Amniotic epithelial cell (primary cell): ENCODE measurements at regions not wholly inside any gene's neighbourhood (a gene's known extent, or its start where the extent isn't known, plus 50 kb on each side); places are given as distances from the start of the nearest gene placed in this dataset.

Experiments
- DNase-seq: peaks from one replicate; pipeline ENCODE4 v3.0.0-alpha.2; 2010; ENCODE audit warnings: low read depth

DNA sequence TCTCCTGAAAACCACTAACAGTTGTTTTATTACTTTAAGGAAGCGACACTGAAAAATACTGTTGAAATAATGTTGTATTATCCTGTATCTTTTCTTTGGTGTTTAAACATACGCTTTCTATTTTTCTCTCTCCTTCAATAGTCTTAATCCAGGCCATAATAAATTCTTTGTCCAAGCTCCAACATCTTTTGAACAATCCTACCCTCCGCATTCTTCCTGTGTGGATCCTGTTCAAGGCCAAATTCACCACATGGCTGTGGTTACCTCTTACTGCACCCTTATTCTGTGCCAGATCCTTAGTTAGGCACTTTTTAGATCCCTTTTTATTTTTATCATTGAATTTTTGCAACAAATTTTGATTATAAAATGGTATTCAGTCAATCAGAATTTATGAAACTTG lies 1691.5 kb downstream of the MAT2B start:
- DNase-seq = peak; percentile 17

DNA sequence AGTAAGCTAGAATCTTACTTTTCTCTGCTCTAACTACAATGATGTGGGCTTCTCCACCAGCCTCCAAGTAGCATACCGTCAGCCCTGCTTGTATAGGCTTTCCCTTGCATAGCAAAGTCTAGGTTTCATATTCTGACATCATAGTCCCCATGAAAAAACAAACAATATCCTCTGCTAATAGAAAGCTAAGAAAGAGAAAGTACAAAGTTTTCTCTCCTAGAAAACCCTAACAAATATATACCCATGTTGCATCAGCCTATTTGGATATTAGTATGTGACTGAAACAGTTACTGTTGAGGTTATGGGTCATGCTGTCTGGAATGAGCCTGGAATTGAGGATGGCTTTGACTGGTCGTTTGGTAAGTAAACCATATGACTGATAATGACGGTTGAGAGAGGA lies 1696.0 kb downstream of the MAT2B start:
- DNase-seq = peak; percentile 45

DNA sequence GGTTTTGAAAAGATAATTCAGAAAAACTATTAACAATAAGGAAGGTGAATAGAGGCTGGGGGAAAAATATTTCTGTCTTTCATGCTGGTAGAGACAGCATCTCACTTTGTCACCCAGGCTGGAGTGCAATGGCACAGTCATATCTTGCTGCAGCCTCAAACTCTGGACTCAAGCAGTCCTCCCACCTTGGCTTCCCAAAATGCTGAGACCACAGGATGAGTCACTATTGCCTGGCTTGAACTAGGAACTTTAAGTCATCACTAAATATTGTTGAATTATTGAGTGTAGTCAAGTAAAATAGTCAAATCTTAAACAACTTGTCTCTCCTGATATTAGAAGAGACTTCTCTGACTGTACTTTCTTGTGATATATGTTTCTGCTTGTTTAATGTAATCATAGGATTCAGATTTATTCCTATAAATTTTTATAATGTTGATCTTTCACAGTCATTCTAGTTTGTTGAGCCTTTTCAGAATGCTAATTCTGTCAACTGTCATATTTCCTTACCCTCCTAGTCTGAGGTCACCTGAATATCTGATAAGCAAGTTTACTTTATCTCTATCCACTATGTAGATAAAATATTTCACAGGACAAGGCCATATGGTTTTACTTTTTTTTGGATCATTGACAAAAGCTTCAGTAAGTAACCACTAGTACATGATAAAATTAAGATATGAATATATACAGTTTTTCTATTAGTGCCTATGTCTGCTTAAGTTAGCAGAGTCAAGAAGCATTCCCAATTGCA lies 1696.5 kb downstream of the MAT2B start:
- peak; percentile 73 for DNase-seq

DNA sequence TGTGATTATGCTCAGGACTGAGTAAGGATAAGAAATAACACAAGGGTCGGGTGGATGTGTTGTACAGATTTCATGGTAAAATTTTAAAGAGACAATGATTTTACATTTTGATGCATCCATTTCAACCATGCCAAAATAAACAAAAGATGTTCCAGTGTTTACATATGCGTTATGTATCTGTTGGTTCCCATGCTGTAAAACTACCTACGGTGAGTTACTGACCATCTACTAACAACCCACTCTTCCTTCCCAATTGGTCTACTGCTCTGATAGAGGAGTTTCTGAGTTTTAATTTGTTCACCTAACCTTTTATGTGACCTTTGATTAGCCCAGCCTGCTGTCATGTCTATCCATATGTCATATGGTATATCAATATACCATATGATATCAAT lies 1697.1 kb downstream of the MAT2B start:
- no peak for DNase-seq

DNA sequence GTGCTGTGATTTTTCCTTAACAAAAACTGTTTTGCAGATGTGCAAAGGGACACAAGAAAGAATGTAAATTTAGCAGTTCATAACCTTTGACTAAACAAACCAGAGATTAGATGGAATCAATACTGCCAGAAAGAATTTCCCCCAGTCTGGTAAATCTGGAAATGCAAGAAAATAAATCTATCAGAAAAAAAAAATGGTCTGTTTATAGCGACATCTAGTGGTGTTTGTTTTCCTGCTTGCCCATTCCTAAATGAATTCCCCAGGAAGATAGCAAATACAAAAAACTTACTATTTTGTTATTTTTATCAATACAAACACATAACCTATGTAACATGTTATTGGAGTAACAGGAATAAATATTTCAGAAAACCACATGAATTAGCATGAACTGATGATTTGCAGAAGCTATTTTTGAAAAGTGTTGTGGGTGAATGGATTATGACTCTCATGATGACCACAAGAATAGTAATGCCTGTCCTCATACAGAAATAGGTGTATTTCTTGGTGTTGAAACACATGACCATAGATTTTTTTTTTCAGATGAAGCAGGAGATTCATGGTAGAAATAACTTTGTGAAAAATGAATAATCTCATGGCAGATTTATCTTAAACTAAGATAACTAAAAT lies 1703.8 kb downstream of the MAT2B start:
- peak; percentile 44 for DNase-seq

DNA sequence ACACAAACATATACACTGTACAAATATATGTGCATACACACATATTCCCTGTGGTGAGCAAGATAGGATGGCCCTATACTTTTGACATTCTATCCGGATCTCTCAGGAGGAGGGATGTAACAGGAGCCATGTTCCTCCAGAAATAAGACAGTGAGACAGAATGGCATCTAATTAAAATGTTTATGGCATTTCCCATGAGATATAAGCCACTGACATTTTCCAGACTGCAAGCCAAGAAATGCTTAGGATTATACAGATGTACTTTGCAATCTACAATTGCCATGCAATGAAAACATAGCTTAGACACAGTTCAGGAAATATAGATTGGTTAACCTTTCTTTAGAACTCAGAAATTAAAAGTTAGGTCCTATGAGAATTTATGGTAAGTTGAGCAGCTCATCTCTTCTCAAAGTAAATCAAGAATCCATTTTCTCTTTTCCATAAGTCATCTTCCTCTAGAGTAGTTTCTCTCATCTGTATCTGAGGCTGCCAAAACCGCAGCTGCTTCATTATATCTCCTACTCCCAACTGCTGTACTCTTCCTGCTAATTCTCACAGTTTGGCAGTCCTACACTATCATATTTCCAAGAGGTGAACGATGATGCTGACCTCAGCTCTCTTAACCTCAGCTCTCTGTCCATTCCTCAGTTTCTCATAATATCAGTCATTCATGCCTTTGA lies 1719.1 kb downstream of the MAT2B start:
- DNase-seq = peak; percentile 23

DNA sequence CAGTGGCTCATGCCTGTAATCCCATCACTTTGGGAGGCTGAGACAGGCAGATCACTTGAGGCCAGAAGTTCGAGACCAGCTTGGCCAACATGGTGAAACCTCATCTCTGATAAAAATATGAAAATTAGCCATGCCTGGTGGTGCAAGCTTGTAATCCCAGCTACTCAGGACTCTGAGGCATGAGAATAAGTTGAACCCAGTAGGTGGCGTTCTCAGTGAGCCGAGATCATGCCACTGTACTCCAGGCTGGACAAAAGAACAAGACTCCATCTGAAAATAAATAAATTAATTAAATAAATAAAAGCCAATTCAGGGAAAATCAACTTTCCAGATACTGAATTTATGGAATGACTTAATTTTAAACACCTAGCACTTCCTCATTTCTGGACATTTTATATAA lies 1722.1 kb downstream of the MAT2B start:
- DNase-seq = peak; percentile 10

DNA sequence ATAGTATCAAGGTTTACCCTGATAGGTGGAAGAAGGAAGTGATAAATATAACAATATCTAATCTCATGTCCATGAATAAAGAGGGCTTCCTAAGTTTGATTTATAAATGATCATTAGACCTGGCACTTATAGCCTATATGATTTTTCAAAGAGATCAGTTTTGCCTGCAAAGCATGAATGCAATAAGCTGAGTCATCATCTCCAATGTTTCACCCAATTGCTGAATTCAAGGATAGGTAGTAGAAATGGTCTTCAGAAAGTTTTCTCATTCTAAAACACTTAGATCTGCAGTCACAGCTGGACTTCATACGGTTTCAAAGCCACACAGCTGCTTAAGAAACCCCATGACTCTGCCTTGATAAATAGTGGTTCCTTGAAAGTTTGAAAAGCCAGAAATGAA lies 1722.8 kb downstream of the MAT2B start:
- no peak for DNase-seq

DNA sequence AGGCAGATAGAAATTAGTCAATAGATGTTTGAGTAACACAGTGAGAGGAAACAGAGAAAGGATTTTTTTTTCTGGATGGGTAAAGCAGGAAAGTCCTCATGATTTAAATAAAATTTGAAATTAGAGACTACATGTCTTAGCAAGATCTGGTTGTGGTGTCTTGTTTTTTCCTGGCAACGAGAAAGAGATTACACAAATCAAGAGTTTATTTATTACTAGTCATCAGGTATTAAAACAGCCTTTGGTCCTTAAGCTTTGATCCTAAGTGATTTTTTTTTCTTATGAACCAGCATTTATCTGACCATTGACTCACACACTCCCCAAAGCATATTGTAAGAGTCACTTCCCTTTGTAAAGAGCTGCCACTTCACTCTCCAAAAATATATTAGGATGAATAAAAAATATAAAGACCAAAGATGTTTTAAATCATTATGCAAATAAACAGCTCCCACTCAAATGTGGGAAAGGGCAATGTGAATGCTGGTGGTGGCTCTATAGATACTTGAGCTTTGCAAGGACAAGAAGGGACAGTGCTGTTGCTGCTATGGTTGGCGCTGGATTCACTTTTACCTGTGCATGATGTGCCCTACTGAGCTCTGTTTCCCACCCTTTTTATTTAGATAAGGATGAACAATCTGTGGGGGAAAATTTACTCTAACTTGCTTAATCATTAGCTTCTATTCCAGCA lies 1726.5 kb downstream of the MAT2B start:
- DNase-seq = no peak

DNA sequence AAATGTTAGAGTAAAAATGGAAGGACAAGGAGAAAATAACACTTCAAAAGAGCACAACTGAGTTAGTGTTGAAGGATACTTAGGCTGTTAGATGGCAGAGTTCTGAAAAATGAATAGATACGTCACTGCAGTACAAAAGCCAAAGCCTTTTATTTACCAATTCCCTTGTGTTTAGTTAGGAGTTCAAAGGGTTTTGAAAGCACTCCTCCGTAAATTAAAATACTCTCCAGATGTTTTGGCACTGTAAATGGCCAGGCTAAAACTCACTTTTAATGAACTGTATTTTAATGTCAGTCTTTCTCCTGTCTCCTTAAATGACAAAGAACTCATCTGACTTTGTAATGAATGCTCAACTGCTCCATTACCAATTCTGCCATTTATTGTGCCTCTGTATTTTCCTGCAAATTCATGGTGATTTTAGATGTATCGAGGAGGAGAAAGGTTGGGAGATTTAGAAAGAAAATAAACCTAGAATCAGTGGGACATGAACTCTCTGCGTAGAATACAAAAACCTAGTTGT lies 1727.2 kb downstream of the MAT2B start:
- DNase-seq = no peak

DNA sequence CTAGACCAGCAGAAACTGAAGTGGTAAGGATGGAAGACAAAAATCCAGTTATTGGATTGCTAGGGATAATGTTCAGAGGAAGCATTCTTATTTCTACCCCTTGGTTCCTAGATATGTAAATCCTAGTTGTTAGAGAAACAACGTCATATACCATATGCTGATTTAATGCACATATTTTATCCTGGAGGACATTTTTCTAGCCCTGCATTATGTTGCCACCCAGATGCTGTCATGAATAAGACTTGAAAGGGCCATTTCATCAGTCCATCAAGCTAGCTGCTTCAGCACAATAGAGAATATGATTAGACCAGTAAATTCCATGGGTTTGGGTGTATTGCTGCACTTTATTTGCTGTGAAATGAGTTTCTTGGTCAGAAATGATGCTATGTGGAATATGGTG lies 1736.4 kb downstream of the MAT2B start:
- no peak for DNase-seq

DNA sequence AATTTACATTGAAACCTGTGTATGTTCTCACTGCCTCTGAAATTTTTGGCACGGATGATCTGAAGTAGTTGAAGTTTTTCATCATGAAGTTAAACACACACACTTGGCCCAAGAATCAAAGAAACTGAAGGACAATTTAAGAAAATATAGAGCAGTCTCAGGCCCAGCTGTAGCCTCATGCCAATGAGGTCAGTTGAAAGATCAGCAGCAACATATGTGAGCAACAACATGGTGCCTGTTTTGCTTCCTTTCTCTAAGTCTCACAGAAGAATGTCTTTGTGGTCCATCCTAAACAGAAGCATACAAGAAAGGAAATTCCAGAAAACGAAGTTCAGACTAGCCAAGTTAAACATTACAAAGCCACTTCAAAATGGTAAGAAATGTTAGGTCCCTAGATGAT lies 1737.2 kb downstream of the MAT2B start:
- no peak for DNase-seq

DNA sequence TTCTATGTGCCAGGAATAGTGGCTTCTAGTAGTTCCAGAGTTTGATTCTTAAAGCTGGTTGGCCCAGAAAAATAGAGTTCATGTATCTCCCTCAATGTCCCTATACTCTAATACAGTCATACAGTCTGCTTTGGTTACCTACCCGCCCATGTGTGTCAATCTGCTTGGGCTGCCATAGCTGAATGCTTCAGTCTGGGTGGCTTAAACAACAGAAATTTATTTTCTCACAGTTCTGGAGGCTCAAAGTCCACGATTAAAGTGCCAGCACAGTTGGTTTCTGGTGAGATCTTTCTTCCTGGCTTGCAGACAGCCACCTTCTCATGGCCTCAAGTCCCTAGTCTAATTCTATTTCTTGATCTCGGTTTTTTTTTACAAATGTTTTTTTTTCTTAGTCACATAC lies 1739.0 kb downstream of the MAT2B start:
- DNase-seq = no peak

DNA sequence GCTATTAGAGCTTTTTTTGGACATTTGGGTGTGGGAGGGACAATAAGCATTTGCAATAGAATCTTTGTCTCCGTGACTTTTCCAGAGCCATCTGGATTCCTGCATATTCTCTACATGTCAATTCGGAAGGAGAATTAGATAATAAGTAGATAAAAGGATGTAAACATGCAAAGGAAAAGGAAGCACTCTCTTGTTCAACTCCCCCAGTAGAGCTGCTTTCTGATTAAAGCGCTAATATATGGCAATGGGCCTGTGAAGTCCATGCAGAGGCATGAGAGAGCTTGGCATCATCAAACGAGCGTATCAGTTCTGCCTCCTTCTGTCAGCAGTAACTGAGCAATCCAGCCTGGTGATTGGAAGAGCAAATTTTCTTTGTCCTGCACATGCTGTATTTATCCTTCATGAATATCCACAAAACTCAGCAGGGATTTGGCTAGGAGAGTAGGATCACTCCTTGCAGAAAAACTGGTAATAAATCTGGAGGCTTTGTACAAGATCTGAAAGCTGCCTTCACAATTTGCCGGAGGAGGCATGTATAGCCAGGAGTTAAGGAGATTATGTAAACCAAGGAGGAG lies 1752.9 kb downstream of the MAT2B start:
- peak; percentile 41 for DNase-seq

DNA sequence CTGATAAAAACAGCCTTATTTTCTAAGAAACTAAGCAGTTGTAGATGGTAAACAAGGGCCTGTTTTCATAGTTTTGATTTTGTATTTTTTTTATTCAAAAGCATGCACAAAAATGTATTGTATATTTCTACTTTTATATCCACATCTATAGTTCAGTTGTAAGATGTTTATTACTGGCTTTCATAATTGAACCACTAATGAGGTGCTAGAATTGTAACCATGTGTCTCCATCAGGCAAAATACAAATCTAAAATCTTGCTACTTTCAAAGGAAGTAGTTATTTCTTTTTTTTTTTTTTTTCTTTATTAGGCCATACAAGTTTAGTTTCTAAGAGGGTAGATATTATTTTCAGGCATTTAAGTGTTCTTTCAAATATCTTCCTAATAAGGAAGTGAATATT lies 1755.0 kb downstream of the MAT2B start:
- no peak for DNase-seq

DNA sequence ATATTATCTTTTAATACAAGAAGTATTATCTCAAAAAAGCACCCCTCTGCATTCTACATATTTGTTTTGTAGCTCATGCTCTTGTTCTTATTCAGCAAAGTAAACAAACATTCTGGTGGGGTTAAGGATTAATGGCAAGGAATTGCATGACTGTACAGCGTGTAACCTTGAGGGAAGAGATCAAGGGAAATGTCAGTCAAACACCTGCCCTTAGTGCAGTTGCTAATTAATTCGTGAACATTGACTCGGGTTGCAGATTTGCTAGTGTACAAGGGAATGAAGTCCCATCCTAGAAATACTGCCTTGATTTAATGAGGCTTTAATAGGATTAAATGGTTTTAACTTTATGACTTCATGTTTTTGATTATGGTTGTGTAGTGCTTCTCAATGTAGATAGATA lies 1758.1 kb downstream of the MAT2B start:
- DNase-seq = peak; percentile 39

DNA sequence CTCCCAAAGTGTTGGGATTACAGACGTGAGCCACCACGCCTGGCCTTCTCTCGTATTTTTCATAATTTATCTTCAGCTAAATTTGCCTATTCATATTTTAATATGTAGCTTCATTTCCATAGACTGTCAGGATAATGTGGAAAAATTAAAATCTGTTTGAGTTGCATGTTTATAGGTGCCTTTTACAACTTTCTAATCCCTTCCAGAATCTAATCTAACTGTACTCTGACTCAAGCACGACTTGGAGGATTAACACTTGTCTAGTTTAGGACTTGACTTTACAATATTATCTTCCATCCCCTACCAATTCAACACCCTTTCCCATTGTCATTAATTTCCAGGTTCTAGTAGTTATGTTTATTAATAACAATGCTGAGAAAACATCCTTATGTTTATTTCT lies 1761.5 kb downstream of the MAT2B start:
- DNase-seq = no peak

DNA sequence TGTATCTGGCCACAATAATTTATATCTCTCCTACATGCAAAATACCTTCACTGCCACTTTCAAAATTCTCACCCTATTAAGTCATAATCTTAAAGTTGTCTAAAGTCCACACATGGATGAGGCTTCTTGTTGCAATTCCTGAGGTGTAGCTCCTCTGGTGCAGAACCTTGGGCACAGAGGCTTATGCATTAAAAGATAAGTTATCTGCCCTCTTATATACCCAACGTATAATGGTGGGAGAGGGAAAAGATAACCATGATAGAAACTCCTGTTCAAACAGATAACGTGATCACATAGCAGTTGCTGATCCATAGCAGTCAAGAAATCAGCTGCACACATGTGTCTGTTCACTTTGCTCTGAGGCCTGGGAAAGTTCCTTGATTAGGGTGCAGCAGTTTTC lies 1767.0 kb downstream of the MAT2B start:
- no peak for DNase-seq

DNA sequence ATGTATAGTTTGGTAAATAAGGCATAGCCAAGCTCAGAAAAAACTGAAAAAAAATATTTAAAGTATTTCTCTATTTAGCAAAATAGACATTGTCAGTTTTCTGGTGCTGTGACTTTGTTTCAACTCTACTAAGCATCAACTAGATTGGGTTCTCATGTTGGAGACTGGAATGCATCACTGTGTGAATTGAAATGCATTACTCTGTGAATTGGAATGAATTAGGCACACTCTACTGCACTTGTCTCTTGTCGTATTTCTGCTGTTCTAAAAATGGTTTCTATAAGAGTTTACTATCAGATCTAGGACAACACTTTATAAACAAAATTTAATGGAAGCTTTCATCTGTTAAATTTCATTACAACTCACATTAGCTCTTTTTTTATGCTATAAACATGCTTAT lies 1772.2 kb downstream of the MAT2B start:
- no peak for DNase-seq

DNA sequence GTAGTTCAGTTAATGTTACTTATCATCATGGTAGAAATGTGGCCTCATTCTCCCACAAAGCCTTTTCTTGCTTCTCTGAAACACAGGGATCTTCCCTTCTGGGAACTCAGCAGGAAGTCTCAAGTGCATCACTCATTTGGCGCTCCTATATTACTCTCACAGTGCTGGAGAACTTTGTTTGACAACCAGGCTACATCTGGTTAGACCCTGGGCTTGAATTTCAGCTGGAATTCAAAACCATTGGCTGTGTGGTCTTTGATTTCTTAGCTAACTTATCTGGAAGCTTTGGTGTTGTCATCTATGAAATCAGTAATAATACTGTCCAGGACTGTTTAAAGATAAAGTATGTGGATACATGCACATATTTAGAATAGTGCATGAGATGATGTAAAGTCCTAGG lies 1777.1 kb downstream of the MAT2B start:
- no peak for DNase-seq

DNA sequence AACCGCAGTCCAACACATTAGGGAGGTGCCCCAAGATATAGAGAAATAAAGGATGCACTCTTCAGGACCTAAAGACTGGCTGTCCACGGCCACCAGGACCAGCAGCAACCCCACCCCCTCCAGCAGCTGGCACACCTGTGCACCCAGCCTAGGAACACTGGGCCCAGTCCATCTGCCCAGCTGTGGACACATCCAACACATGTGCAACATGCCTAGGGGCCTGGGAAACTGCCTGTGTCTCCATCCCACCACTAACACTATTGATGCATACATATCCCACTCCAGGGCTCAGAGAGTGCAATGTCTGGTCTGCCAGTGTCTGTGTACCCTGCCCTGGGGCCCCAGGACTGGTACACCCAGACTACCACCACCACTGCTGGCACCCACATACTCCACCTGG lies 1781.3 kb downstream of the MAT2B start:
- no peak for DNase-seq

DNA sequence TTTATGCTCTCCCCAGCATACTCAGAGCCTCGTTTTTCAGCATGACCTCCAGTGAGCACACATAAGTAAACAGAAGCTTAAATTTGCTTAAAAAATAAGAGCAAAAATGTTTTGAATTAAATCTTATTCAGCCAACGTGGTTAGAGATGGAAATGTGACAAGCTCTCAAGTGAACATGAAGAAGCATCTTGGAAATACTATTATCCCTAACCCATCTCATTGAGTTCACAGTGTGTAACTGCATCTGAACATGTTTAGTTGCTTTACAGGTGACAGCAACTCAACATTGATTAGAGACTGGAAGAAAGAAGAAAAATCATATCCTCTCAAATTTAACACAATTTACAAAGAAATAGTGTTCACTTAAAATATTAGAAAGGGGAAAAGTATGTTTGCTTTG lies 1785.1 kb downstream of the MAT2B start:
- no peak for DNase-seq
